ENCODE measurements at regions not wholly inside any gene's neighbourhood (a gene's known extent, or its start where the extent isn't known, plus 50 kb on each side); places are given as distances from the start of the nearest gene placed in this dataset.

DNA sequence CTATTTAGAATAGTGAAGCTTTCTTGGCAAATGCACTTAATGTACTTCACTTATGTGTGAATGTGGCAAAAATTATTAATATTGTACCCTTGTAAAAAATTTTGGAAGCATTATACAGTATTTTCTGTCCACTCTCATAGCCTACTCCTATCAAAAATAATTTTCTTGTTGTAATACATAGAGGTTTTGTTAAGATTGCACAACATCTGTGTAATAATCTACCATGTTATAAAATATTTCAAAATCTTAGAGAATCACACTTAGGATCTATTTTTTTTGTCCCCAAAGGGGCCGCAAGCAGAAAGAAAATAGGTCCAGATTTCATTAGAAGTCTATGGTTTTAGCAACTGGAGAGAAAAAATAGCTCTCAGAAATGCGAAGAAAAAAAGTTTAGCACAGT lies 945.9 kb downstream of the CDH18 start:
- no peak overlapping the region for H3K4me2 ChIP-seq (ENCODE audit: low read depth, low read length)
- H3K14ac ChIP-seq (replicated peaks; ENCODE audit: low read depth, low read length) = no peak overlapping the region
- H3K9ac ChIP-seq (ENCODE audit: low read depth, low read length) = no peak overlapping the region
- H2BK120ac ChIP-seq (ENCODE audit: low read depth, low read length) = no peak overlapping the region
- dilution Hi-C loops (cut with HindIII; ENCODE audit: low sequenced_read_pairs, unreplicated experiment) (no loop called here), in situ Hi-C loops (cut with MboI; ENCODE audit: low sequenced_read_pairs) (no loop called here), intact Hi-C loops (cut with micrococcal nuclease) (no loop called here)
- H3K36me3 ChIP-seq (ENCODE audit: control insufficient read depth, insufficient read depth, low read length) = no peaks in the 10 kb centered on the region
- H3K4me1 ChIP-seq (ENCODE audit: control insufficient read depth, insufficient read depth, low read length) = no peaks in the 10 kb centered on the region
- no peak overlapping the region for H4K5ac ChIP-seq (ENCODE audit: low read depth, low read length)
- H3K9me3 ChIP-seq (ENCODE audit: control insufficient read depth, insufficient read depth, low read length) = peaks cover 9% of the 10 kb centered on the region
- H2BK15ac ChIP-seq (ENCODE audit: low read depth, low read length) = no peak overlapping the region
- no peak overlapping the region for H2BK5ac ChIP-seq (ENCODE audit: low read depth, low read length, poor library complexity, severe bottlenecking)
- no TSS peak for BruUV-seq (replicated peaks)
- no peak overlapping the region for H4K8ac ChIP-seq (ENCODE audit: low read depth in 2 of 2, low read length in 2 of 2)
- H3K79me1 ChIP-seq (ENCODE audit: low read depth in 1 of 2, low read length in 2 of 2) = no peaks in the 10 kb centered on the region
- WGBS, 2 experiments (ENCODE audit: extremely low coverage in 2 of 2, insufficient read length in 1 of 2) = no CpG with 5 or more reads among the region's 2 CpGs
- no peaks in the 10 kb centered on the region for H4K20me1 ChIP-seq (ENCODE audit: insufficient read depth, low read length)
- H3K27me3 ChIP-seq (ENCODE audit: control insufficient read depth, insufficient read depth, low read length) = no peaks in the 10 kb centered on the region
- TF ChIP-seq SMC3 (IDR thresholded peaks at IDR 0.05; ENCODE audit: low read depth, low read length) (no peak), CEBPB (IDR thresholded peaks at IDR 0.05; ENCODE audit: low read depth, low read length) (0 out of 2 replicates have a peak, but pooled peaks have one; percentile 24), BHLHE40 (IDR thresholded peaks at IDR 0.05; ENCODE audit: low read depth, low read length) (no peak), RCOR1 (IDR thresholded peaks at IDR 0.05; ENCODE audit: insufficient replicate concordance, low read length) (no peak), MAFK (IDR thresholded peaks at IDR 0.05; ENCODE audit: low read depth, low read length) (no peak), NFE2L2 (IDR thresholded peaks at IDR 0.05; ENCODE audit: low read depth, low read length) (no peak)
- TF ChIP-seq, protein P1, sequence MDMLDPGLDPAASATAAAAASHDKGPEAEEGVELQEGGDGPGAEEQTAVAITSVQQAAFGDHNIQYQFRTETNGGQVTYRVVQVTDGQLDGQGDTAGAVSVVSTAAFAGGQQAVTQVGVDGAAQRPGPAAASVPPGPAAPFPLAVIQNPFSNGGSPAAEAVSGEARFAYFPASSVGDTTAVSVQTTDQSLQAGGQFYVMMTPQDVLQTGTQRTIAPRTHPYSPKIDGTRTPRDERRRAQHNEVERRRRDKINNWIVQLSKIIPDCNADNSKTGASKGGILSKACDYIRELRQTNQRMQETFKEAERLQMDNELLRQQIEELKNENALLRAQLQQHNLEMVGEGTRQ (IDR thresholded peaks at IDR 0.05; ENCODE audit: low read depth, low read length) = no peak
- no peak overlapping the region for H2BK20ac ChIP-seq (ENCODE audit: low read depth, low read length)
- no peak overlapping the region for H3K4me3 ChIP-seq (ENCODE audit: insufficient read depth, low read depth, low read length)
- no peak overlapping the region for H2AK9ac ChIP-seq (replicated peaks; ENCODE audit: low read depth, low read length, poor library complexity)
- H2AK5ac ChIP-seq (ENCODE audit: low read depth, low read length) = no peak overlapping the region
- no peak overlapping the region for H2AFZ ChIP-seq (replicated peaks; ENCODE audit: low read length, poor library complexity)
- no peak overlapping the region for H3K56ac ChIP-seq (ENCODE audit: extremely low read depth, insufficient read depth, low read length)
- DNase-seq (no peak), ATAC-seq (ENCODE audit: low read depth) (no peak)
- POLR2A ChIA-PET (ENCODE audit: unreplicated experiment) = no interaction called here
- no peaks in the 10 kb centered on the region for H3K9me1 ChIP-seq (ENCODE audit: insufficient read depth, low read length)
- H3K18ac ChIP-seq (ENCODE audit: low read depth, low read length) = no peak overlapping the region
- CTCF ChIA-PET = no interaction called here
- no peak overlapping the region for H3K4ac ChIP-seq (ENCODE audit: low read depth, low read length)
- no peak overlapping the region for H3K23ac ChIP-seq (ENCODE audit: low read depth, low read length)
- no peak overlapping the region for H4K91ac ChIP-seq (ENCODE audit: insufficient read depth, low read depth, low read length)
- H3K27ac ChIP-seq (ENCODE audit: insufficient read depth, low read length) = no peak overlapping the region

Data from IMR-90 (cell line).